ENCODE measurements at regions not wholly inside any gene's neighbourhood (a gene's known extent, or its start where the extent isn't known, plus 50 kb on each side); places are given as distances from the start of the nearest gene placed in this dataset.

DNA sequence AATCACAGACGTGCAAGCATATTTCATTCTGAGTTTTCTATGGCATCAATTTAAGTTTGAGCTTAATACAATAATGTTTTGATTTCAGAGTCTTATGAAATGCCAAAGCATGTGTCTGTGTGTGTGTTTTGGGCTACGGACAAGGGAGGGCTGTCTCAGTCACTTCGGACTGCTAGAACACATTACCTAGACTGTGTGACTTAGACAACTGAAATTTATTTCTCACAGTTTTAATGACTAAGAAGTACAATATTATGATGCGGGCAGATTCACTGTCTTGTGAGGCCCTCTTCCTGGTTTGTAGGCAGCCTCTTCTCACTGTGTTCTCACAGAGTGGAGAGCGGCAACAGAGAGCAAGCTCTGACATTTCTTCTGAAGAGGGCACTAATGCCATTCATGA is 1202.0 kb downstream of the EFNB2 start:
- no peak for TF ChIP-seq EZH2phosphoT487 (IDR thresholded peaks at IDR 0.05; ENCODE audit: insufficient read depth, low read depth)
- no peak for TF ChIP-seq EZH2 (IDR thresholded peaks at IDR 0.05; ENCODE audit: insufficient read depth, poor library complexity, severe bottlenecking)
